ENCODE measurements at regions not wholly inside any gene's neighbourhood (a gene's known extent, or its start where the extent isn't known, plus 50 kb on each side); places are given as distances from the start of the nearest gene placed in this dataset.
"Not testable (repeated sequence)": the region's sequence is repeated elsewhere in the genome, so short reads cannot be mapped to it uniquely, and the experiment has no call there.

- DNase-seq (ENCODE audit: low read depth, low spot score), result peak; percentile 1
These were observed 128.0 kb downstream of the BARX2 start for GRCh38 chr11:129503646-129504045.

GRCh38 chr11:129505266-129505665 is 129.6 kb downstream of the BARX2 start:
- DNase-seq (ENCODE audit: low read depth, low spot score), result no peak

GRCh38 chr11:129508163-129508562 is 132.5 kb downstream of the BARX2 start:
- no peak for DNase-seq (ENCODE audit: low read depth, low spot score)

DNA sequence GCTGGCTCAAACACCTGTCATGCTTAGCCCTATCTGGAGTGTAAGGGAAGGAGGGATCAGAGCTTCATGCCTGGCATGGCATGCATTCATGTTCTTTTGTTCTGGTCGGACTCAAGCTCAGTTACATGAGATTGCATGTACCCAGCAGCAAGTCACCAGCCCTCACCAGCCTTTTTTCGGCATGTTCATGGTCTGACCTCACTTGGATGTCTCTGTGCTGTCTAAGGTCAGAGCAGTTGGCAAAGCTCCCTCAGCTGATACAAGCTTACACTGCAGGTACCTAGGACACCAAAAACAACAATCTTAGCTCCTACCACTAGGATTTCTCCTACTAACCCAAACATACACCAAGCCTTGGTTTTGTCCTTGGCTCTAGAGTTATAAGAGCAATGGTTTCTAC is 152.6 kb downstream of the BARX2 start:
- DNase-seq (ENCODE audit: low read depth, low spot score), result no peak

- no peak for DNase-seq (ENCODE audit: low read depth, low spot score)
These were observed 154.7 kb downstream of the BARX2 start for GRCh38 chr11:129530154-129530895.

- DNase-seq (ENCODE audit: low read depth, low spot score), result no peak
These were observed 157.7 kb downstream of the BARX2 start for GRCh38 chr11:129533395-129533794.

DNA sequence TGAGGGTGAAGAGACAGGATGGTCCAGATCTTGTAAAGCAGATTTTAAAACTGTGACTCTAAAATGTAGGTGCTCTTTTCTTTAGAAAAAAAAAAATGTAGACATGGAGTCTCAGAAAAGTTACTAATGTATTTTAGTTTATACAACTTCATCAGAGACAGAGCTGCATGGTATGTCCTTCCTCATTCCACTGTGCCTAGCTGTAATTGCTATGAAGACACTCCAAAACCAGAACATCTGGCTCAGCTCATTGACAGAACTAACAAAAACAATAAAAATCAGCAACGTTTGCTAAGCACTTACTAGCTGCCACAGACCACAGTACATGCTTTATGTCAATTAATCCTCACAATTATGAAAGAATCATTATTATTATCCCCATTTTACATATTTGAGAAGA is 160.7 kb downstream of the BARX2 start:
- no peak for DNase-seq (ENCODE audit: low read depth, low spot score)

DNA sequence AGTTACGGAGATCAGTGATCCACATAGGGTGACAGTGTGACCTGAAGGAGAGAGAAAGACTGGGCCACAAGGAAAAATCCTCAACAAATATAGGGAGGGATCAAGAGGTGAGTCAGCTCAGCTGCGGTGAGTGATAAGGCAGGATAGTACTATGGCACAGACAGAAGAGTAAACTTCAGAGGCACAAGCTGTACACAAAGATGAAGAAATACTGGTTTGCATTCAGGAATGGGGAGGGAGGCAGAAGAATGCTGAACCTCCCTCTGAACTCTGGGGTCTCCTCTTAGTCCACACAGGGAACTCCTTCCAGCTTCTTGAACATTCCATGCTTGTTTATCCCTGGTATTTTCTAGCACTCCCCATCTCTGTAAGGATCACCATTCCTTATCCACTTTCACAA is 162.7 kb downstream of the BARX2 start:
- DNase-seq (ENCODE audit: low read depth, low spot score), result no peak

- DNase-seq (ENCODE audit: low read depth, low spot score), result no peak
These were observed 168.1 kb downstream of the BARX2 start for GRCh38 chr11:129543515-129544290.

- no peak for DNase-seq (ENCODE audit: low read depth, low spot score)
These were observed 169.0 kb downstream of the BARX2 start for GRCh38 chr11:129544691-129545090.

DNA sequence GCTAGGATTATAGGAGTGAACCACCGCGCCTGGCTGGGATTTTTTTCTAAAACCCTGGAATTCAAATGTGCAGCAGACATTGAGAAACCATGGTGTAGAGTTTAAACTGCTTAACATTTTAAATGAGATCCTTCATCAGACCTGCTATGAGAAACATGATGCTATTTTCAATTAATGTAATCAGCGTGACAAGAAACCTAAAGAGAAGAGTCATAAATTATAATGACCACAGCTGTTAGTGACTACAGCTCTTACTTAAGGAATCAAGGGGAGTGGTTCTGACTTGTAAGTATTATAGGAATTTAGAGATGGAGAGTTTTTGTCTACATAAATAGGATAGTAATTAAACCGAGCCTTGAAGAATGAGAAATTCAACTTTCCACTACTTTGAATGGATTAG is 170.6 kb downstream of the BARX2 start:
- DNase-seq (ENCODE audit: low read depth, low spot score), result no peak

GRCh38 chr11:129557421-129557820 is 181.8 kb downstream of the BARX2 start:
- no peak for DNase-seq (ENCODE audit: low read depth, low spot score)

DNA sequence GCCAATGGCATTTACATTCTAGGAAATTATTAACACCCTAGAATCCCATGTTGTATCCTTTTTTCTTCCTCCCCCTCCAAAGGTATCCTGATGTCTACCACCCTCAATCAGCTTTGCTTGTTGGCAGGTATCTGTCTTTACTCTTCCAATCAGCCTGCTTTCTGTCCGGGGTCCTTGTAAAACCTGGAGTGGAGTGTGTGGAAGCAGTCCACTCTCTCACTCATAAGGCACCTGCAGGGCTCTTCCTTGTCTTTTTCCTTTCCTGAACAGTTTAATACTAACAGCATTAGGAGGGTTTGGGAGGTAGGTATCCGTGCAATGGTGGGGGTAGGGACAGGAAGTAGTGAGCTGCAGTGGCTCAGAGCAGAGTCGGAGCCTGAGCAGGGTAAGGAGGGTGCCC is 193.4 kb downstream of the BARX2 start:
- DNase-seq (ENCODE audit: low read depth, low spot score), result no peak

GRCh38 chr11:129572667-129573066 is 197.0 kb downstream of the BARX2 start:
- not testable (repeated sequence) for DNase-seq (ENCODE audit: low read depth, low spot score)

DNA sequence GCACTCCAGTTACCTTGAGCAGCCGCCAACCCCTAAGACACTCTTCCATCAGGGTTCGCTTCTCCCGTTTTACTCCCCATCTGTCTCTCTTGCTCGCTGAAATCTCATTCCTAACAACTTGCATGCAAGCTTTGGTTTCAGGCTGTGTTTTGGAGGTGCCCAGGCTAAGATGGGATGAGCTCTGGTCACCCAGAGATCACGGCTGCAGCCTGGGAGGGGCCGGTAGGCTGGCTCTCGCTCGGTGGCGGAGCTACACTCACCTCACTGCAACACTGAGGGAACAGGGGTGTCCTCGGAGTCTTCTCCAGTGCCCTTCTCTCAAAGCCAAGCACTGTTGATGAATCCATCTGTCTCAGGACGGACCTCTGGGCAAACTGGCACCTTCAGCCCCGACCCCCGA is 197.5 kb downstream of the BARX2 start:
- no peak for DNase-seq (ENCODE audit: low read depth, low spot score)

DNA sequence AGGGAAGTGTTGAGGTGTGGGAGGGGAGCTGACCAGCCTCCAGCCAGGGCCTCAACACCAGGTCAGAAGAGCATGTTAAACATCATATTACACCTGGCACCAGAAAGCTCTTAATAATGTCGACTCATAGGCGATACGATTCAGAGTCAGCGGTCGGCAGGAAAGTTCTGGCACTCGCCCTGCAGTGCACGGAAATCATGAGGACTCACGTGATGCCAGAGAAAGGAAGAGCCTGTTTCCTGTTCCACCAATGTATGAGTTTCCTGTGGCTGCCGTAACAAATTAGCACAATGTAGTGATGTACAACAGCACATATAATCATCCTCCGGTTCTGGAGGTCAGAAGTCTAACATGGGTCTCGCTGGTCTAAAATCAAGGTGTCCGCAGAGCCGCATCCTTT is 198.8 kb downstream of the BARX2 start:
- no peak for DNase-seq (ENCODE audit: low read depth, low spot score)

DNA sequence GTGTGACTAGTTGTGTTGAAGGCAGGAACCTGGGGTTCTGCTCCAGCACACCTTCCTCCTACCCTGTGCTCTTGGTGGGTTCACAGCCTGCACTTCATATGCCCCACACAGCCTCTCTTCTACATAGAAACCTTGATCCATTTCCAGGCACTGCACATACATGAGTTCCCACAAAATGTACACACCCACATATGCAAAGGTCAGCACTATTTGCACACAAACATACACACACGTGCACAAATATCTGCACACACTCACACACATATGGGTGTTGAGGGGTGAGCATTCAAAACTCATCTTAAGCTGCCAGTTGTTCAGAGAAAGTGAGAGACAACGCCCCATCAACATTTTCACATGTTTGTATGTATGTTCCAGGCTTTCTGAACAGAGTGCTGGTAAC is 201.0 kb downstream of the BARX2 start:
- no peak for DNase-seq (ENCODE audit: low read depth, low spot score)

- no peak for DNase-seq (ENCODE audit: low read depth, low spot score)
These were observed 202.4 kb downstream of the BARX2 start for GRCh38 chr11:129578006-129578405.

- DNase-seq (ENCODE audit: low read depth, low spot score), result no peak
These were observed 204.6 kb downstream of the BARX2 start for GRCh38 chr11:129580278-129580677.

- DNase-seq (ENCODE audit: low read depth, low spot score), result no peak
These were observed 208.7 kb downstream of the BARX2 start for GRCh38 chr11:129584316-129584715.

DNA sequence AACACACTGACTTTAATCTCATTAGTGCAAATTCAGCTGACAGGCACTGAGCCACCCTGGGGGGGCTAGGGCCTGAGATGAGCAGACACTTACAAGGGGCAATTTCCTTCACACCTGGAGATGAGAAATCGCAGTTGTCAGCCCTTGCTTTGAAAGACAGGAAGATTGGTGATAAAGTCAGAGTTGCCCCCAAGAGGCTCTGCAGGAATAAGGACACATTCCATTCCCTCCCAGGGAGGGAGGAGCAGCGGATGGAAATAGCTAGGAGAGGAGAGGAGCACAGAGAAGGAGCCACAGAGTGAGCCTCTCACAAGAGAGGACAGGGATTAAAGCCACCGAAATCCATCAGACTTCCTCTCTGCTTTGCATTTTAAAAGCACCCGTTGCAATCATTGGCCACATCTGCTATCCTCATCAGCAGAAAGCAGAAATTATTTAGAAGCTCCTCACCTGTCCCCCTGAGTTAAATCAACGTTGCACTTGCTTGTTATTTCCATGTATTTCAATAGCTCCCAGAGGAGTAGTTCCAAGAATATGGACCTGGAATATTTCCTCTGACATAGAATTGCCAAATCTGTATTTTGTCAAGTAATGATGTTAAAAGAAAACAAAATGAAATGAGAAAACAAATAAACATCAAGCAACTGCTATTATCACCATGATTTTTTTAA is 213.7 kb downstream of the BARX2 start:
- DNase-seq (ENCODE audit: low read depth, low spot score), result no peak

DNA sequence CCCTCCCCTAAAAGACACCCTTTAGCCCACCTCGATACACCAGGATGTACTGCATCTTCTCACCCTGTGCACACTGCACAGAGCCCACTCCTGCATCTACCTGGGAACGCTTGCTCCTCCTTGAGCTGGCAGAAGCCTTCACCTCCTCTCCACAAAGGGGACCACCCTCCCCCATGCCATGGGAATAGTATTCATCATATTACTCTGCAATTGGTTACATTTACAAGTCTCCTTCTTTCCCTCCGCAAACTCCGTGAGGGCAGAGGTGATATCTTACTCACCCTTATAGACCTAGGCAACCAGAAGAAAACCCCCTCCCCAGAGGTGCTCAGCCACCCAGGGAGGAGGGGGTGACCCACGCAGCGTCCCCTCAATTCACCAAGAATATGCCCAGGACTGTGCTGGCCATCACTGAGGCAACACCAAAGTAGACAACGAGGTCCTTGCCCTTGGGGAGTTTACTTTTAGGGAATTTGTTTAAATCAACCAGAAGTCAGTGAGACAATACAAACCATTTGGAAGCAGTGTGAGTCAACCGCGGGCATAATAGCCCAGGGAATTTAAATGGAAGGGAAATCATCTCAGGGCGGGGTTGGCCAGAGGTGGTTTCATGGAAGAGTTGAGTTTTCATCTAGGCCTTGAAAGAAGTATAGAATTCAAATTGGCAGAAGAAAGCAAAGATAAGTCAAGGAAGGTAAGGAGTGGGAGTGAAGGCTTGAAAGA is 214.5 kb downstream of the BARX2 start:
- DNase-seq (ENCODE audit: low read depth, low spot score), result no peak

Measured in astrocyte of the hippocampus (primary cell).